Activated T-cell treated with anti-CD3 and anti-CD28 coated beads, Interleukin-2, amount 50 U/mL, for 48 hours (primary cell): ENCODE measurements at regions not wholly inside any gene's neighbourhood (a gene's known extent, or its start where the extent isn't known, plus 50 kb on each side); places are given as distances from the start of the nearest gene placed in this dataset.

ENCODE experiments used
- DNase-seq, 2 experiments: peaks; one replicate each; pipeline ENCODE4 v3.0.0-alpha.2; 2020

- no peak for DNase-seq
These were observed 69.4 kb upstream of the ADAMTSL1 start for GRCh38 chr9:18404434-18405029.

- no peak for DNase-seq
These were observed 68.7 kb upstream of the ADAMTSL1 start for GRCh38 chr9:18405240-18405639.

- no peak for DNase-seq
These were observed 63.0 kb upstream of the ADAMTSL1 start for GRCh38 chr9:18410983-18411382.

- no peak for DNase-seq
These were observed 52.6 kb upstream of the ADAMTSL1 start for GRCh38 chr9:18421391-18421790.

GRCh38 chr9:18422296-18423036 lies 51.5 kb upstream of the ADAMTSL1 start:
- no peak for DNase-seq

- no peak for DNase-seq
These were observed 50.0 kb upstream of the ADAMTSL1 start for GRCh38 chr9:18423791-18424531.
